ENCODE measurements at regions not wholly inside any gene's neighbourhood (a gene's known extent, or its start where the extent isn't known, plus 50 kb on each side); places are given as distances from the start of the nearest gene placed in this dataset.
A peak's percentile ranks its signal among the peaks of the same experiment; 100 is the strongest.

- no peak for DNase-seq (ENCODE audit: low spot score in 2 of 2)
- WGBS, 2 donors = 36 to 48% methylated on average over 2 of the region's 2 CpGs
- intact Hi-C loops (cut with DNase I; ENCODE audit: low total_unique reads) = no loop called here
- TF ChIP-seq CTCF (IDR thresholded peaks at IDR 0.05) (no peak), POLR2A (IDR thresholded peaks at IDR 0.05) (no peak)
- no peak overlapping the region for H3K4me3 ChIP-seq (ENCODE audit: low read depth, poor library complexity, severe bottlenecking)
These were observed 115.1 kb upstream of the PELI1 start for GRCh38 chr2:64259312-64259711.

- TF ChIP-seq CTCF (IDR thresholded peaks at IDR 0.05) = no peak
- intact Hi-C loops (cut with DNase I; ENCODE audit: low total_unique reads) = no loop called here
- DNase-seq (ENCODE audit: low spot score in 2 of 2) = no peak
- no peak overlapping the region for H3K4me3 ChIP-seq (ENCODE audit: low read depth, poor library complexity, severe bottlenecking)
- 84 to 87% methylated on average over 6 of the region's 6 CpGs for WGBS, 2 donors
These were observed 116.0 kb upstream of the PELI1 start for GRCh38 chr2:64260093-64260803.

GRCh38 chr2:64260817-64261216 is 116.6 kb upstream of the PELI1 start:
- WGBS, 2 donors = 73 to 76% methylated on average over 9 of the region's 9 CpGs
- peak in 1 of 2 donors; percentile 61 for DNase-seq (ENCODE audit: low spot score in 2 of 2)
- H3K4me3 ChIP-seq (ENCODE audit: low read depth, poor library complexity, severe bottlenecking) = no peak overlapping the region
- intact Hi-C loops (cut with DNase I; ENCODE audit: low total_unique reads) = no loop called here
- TF ChIP-seq CTCF (IDR thresholded peaks at IDR 0.05) (no peak), POLR2A (IDR thresholded peaks at IDR 0.05) (no peak)

GRCh38 chr2:64262071-64262470 is 117.9 kb upstream of the PELI1 start:
- no peak overlapping the region for H3K4me3 ChIP-seq (ENCODE audit: low read depth, poor library complexity, severe bottlenecking)
- no peak for DNase-seq (ENCODE audit: low spot score in 2 of 2)
- 71 to 86% methylated on average over 3 of the region's 3 CpGs for WGBS, 2 donors
- TF ChIP-seq POLR2A (IDR thresholded peaks at IDR 0.05) (no peak), CTCF (IDR thresholded peaks at IDR 0.05) (no peak)
- intact Hi-C loops (cut with DNase I; ENCODE audit: low total_unique reads) = no loop called here

- TF ChIP-seq CTCF (IDR thresholded peaks at IDR 0.05) (no peak), POLR2A (IDR thresholded peaks at IDR 0.05) (no peak)
- WGBS, 2 donors = 79 to 86% methylated on average over 3 of the region's 3 CpGs
- no peak for DNase-seq (ENCODE audit: low spot score in 2 of 2)
- intact Hi-C loops (cut with DNase I; ENCODE audit: low total_unique reads) = no loop called here
- H3K4me3 ChIP-seq (ENCODE audit: low read depth, poor library complexity, severe bottlenecking) = no peak overlapping the region
These were observed 118.6 kb upstream of the PELI1 start for GRCh38 chr2:64262816-64263215.

GRCh38 chr2:64263315-64263714 is 119.1 kb upstream of the PELI1 start:
- H3K4me3 ChIP-seq (ENCODE audit: low read depth, poor library complexity, severe bottlenecking) = no peak overlapping the region
- intact Hi-C loops (cut with DNase I; ENCODE audit: low total_unique reads) = no loop called here
- 23 to 24% methylated on average over 6 of the region's 6 CpGs for WGBS, 2 donors
- no peak for DNase-seq (ENCODE audit: low spot score in 2 of 2)
- TF ChIP-seq POLR2A (IDR thresholded peaks at IDR 0.05) (no peak), CTCF (IDR thresholded peaks at IDR 0.05) (no peak)

Measured in lower leg skin (tissue), 4 donors.